Erythroblast (primary cell): ENCODE measurements at regions not wholly inside any gene's neighbourhood (a gene's known extent, or its start where the extent isn't known, plus 50 kb on each side); places are given as distances from the start of the nearest gene placed in this dataset.
A peak's percentile ranks its signal among the peaks of the same experiment; 100 is the strongest.
"Not testable (repeated sequence)": the region's sequence is repeated elsewhere in the genome, so short reads cannot be mapped to it uniquely, and the experiment has no call there.

Source experiments
- DNase-seq, 2 experiments: peaks; one replicate each; lab custom pipeline; 2025; lab: John Stamatoyannopoulos, UW
- GATA1 ChIP-seq: IDR thresholded peaks from 2 replicates; pipeline ENCODE4 v1.6.1; 2011; ENCODE audit warnings: low read depth, mild to moderate bottlenecking, control low read depth, low read length, moderate library complexity
- POLR2A ChIP-seq: IDR thresholded peaks from 2 replicates; pipeline ENCODE4 v1.6.1; 2011; ENCODE audit warnings: mild to moderate bottlenecking, low read length

- TF ChIP-seq GATA1 (no peak), POLR2A (no peak)
- no peak for DNase-seq
Measured at GRCh38 chr5:67643536-67643935, 446.9 kb upstream of the CD180 start.

GRCh38 chr5:67639976-67640375 lies 443.4 kb upstream of the CD180 start:
- no peak for TF ChIP-seq GATA1
- no peak for TF ChIP-seq POLR2A
- no peak for DNase-seq

DNA sequence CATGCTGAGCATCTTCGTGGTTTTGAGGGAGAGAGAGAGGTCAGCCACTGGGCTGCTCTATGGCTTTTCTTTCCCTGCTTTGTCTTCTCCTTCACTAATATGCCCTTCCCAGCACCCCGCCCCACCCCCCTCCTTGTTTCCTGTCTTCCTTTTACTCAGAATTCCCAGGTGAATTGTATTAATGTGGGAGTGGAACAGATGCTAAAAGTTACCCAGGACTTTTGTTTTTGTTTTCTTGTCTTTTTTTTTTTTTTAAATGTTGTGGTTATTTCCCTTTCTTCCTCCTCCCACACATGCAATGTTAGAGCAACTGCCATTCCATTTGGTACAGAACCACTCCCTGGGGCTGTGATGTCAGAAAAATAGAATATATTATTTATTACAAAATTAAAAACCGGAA lies 442.7 kb upstream of the CD180 start:
- DNase-seq = no peak
- TF ChIP-seq POLR2A (no peak), GATA1 (no peak)

DNA sequence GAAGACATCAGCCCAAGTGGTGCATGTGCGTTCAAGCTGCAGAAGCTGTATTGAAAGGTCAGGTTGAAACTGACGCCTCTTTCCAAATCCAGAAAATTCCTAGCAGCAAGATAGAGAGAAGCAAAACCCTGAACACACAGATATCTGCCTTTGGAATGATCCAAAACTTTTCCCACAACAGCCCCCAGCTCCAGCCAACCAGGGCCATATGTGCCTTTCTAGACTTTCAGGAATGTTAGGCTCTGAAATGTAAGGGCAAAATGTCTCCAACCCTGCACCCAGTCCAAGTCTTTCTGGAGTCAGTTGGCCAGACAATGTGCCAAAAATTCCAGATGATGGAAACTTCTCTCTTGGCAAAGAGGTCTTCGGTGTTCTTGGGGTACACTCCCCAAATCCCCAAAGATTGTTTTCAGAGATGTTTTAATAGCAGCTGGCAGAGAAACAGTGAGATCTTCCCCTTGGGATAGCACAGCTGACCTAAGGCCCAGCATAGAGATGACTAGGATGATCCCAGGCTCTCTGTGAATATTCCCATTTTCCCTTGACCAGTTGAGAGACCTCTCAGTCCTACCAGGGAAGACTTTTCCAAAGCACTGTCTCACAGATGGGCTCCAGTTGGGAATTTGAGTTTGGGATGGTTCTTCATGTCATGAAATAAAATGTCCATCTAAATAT lies 440.4 kb upstream of the CD180 start:
- TF ChIP-seq GATA1 (no peak), POLR2A (no peak)

GRCh38 chr5:67636091-67636490 lies 439.5 kb upstream of the CD180 start:
- no peak for DNase-seq
- no peak for TF ChIP-seq GATA1
- TF ChIP-seq POLR2A = no peak

More for the DNA sequence above, 440.4 kb upstream of the CD180 start:
- DNase-seq = no peak

GRCh38 chr5:67627079-67627478 lies 430.5 kb upstream of the CD180 start:
- DNase-seq = not testable (repeated sequence)

DNA sequence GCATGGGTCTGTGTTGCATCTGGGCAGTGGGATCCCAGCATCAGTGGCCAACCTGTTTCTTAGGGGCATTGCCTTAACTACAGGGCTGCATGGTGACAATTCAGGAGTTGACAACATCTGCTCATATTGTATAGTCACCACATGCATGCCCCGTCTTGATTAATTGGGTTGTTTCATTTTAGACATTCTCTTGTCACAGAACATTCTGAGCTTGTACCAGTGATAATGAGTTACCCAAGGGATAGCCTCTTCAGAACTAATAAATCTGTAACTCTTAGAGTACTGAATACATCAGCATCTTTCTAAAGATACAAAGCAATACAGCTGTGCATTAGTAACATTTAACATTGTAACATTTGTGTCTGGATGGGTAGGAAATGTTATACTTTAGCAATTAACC lies 426.5 kb upstream of the CD180 start:
- TF ChIP-seq POLR2A (no peak), GATA1 (no peak)
- DNase-seq = no peak

- DNase-seq = no peak
Measured at GRCh38 chr5:67620424-67621397, 424.1 kb upstream of the CD180 start.

GRCh38 chr5:67619636-67620035 lies 423.0 kb upstream of the CD180 start:
- DNase-seq = no peak
- no peak for TF ChIP-seq GATA1
- TF ChIP-seq POLR2A = no peak

More at GRCh38 chr5:67620424-67621397, 424.1 kb upstream of the CD180 start:
- TF ChIP-seq POLR2A (no peak), GATA1 (no peak)

- TF ChIP-seq GATA1 = no peak
- DNase-seq = peak in 1 of 2 experiments; percentile 33
Measured at GRCh38 chr5:67619235-67619634, 422.6 kb upstream of the CD180 start.

DNA sequence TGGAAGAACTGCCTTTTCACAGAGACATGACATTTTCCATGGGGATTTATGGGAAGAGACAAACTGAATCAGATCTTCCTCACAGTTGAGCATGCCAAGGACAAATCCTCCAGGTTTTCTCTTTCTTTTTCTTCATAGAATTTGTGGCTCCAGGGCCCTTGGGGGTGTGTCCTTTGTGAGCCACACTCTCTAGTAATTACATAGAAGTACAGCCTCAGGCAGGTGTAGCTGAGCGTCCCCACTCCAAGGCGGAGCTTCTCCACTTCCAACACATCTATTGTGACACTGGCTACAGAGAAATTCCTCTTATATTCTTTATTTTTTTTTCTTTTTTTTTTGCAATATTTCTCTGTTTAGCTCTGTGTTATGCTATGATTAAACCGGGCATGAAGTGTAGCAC lies 420.5 kb upstream of the CD180 start:
- no peak for DNase-seq

GRCh38 chr5:67612961-67613360 lies 416.4 kb upstream of the CD180 start:
- DNase-seq = no peak
- TF ChIP-seq GATA1 (no peak), POLR2A (no peak)

More for the DNA sequence above, 420.5 kb upstream of the CD180 start:
- no peak for TF ChIP-seq GATA1
- TF ChIP-seq POLR2A = no peak

DNA sequence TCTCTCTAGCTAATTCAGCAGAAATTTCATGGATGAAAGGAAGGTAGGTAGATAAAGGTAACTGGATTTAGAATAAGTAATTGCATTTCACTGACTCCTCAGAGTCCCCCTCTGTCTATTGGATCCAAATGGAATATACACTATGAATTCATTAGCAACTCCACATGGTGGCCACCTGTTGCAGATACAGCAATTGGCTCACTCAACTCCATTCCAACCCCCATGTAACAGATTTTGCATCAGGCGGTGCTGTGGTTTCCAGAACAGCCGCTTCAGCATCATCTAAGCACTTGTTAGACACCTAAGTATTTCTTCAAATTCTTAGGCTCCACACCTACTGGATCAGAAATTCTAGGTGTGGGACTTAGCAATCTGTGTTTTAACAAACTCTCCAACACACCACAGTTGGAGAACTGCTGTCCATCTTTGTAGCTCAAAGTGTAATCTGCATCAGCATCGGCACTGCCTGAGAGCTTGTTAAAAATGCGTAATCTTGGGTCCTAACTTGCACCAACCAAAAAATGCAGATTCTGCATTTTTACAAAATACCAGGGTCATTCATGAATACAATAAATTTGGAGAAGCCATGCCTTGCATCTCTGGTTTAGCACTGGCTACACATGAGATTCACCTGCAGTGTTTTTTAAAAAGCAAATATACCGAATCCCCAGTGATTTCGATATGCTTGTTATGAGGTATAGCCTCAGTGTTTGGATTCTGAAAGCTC lies 413.8 kb upstream of the CD180 start:
- TF ChIP-seq POLR2A = no peak
- no peak for TF ChIP-seq GATA1

GRCh38 chr5:67607958-67608357 lies 411.4 kb upstream of the CD180 start:
- DNase-seq = no peak
- no peak for TF ChIP-seq POLR2A
- TF ChIP-seq GATA1 = no peak

More for the DNA sequence above, 413.8 kb upstream of the CD180 start:
- DNase-seq = no peak

DNA sequence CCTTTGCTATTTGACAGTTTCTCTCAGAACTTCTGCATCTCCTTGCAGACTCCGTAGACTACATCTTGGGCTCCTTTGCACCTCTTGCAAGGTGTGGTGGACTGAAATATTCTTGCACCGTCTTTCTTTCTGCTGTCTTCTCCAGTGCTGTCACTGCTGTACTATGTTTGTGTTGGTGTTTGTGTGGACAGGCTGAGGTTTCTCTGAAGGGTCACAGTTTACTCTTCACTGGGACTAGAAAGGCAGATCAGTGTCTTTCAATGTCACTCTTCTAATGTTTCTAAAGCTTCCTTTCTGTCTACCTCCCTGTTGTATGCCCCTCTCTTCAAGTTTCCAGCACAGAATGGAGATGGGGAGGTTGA lies 410.0 kb upstream of the CD180 start:
- no peak for TF ChIP-seq GATA1
- TF ChIP-seq POLR2A = no peak
- no peak for DNase-seq
